BLaER1 (cell line): ENCODE measurements at regions not wholly inside any gene's neighbourhood (a gene's known extent, or its start where the extent isn't known, plus 50 kb on each side); places are given as distances from the start of the nearest gene placed in this dataset.

Source experiments
- H3K27ac ChIP-seq: shearing (Covaris generic); formaldehyde crosslinking; 2 replicates; pipeline ENCODE4 v1.8.1; 2022
- H3K27me3 ChIP-seq: shearing (Covaris generic); formaldehyde crosslinking; 2 replicates; pipeline ENCODE4 v1.8.1; 2022
- H3K36me3 ChIP-seq: shearing (Covaris generic); formaldehyde crosslinking; 2 replicates; pipeline ENCODE4 v1.8.1; 2022
- H3K4me1 ChIP-seq: shearing (Covaris generic); formaldehyde crosslinking; 2 replicates; pipeline ENCODE4 v1.8.1; 2022
- H3K4me2 ChIP-seq: shearing (Covaris generic); formaldehyde crosslinking; 2 replicates; pipeline ENCODE4 v1.8.1; 2022
- H3K4me3 ChIP-seq: shearing (Covaris generic); formaldehyde crosslinking; 2 replicates; pipeline ENCODE4 v1.8.1; 2022
- H3K9ac ChIP-seq: shearing (Covaris generic); formaldehyde crosslinking; 2 replicates; pipeline ENCODE4 v1.8.1; 2022
- H3K9me3 ChIP-seq: shearing (Covaris generic); formaldehyde crosslinking; 2 replicates; pipeline ENCODE4 v1.8.1; 2022
- H4K20me1 ChIP-seq: shearing (Covaris generic); formaldehyde crosslinking; 2 replicates; pipeline ENCODE4 v1.8.1; 2022
- Cebpa-rat ChIP-seq: shearing (Covaris generic); IDR thresholded peaks from 2 replicates; pipeline ENCODE4 v1.8.1; 2022

GRCh38 chr4:138910914-138911336, 104.7 kb upstream of the NOCT start:
- TF ChIP-seq Cebpa-rat = no peak
- H3K27me3 ChIP-seq = no peaks in the 10 kb centered on the region
- H3K27ac ChIP-seq = no peak overlapping the region
- H3K9ac ChIP-seq = no peak overlapping the region
- H3K4me1 ChIP-seq = no peaks in the 10 kb centered on the region
- no peak overlapping the region for H3K4me2 ChIP-seq
- no peaks in the 10 kb centered on the region for H3K9me3 ChIP-seq
- H3K36me3 ChIP-seq = no peaks in the 10 kb centered on the region
- H4K20me1 ChIP-seq = no peaks in the 10 kb centered on the region
- H3K4me3 ChIP-seq = no peak overlapping the region

- no peak overlapping the region for H3K9ac ChIP-seq
- H3K4me2 ChIP-seq = no peak overlapping the region
- H3K4me3 ChIP-seq = no peak overlapping the region
- H3K9me3 ChIP-seq = no peaks in the 10 kb centered on the region
- no peaks in the 10 kb centered on the region for H3K4me1 ChIP-seq
- no peaks in the 10 kb centered on the region for H3K36me3 ChIP-seq
- no peak for TF ChIP-seq Cebpa-rat
- H3K27ac ChIP-seq = no peak overlapping the region
- no peaks in the 10 kb centered on the region for H3K27me3 ChIP-seq
- no peaks in the 10 kb centered on the region for H4K20me1 ChIP-seq
These were observed 105.2 kb upstream of the NOCT start for GRCh38 chr4:138910195-138910913.

GRCh38 chr4:138909587-138909986, 106.0 kb upstream of the NOCT start:
- no peak for TF ChIP-seq Cebpa-rat
- Histone ChIP-seq H3K9me3 (no peaks in the 10 kb centered on the region), H3K27me3 (no peaks in the 10 kb centered on the region), H4K20me1 (no peaks in the 10 kb centered on the region), H3K4me2 (no peak overlapping the region), H3K9ac (no peak overlapping the region), H3K27ac (no peak overlapping the region), H3K4me1 (no peaks in the 10 kb centered on the region), H3K4me3 (no peak overlapping the region), H3K36me3 (no peaks in the 10 kb centered on the region)

- Histone ChIP-seq H3K9ac (no peak overlapping the region), H4K20me1 (no peaks in the 10 kb centered on the region), H3K9me3 (no peaks in the 10 kb centered on the region), H3K4me3 (no peak overlapping the region), H3K36me3 (no peaks in the 10 kb centered on the region), H3K27me3 (no peaks in the 10 kb centered on the region), H3K4me1 (no peaks in the 10 kb centered on the region), H3K27ac (no peak overlapping the region), H3K4me2 (no peak overlapping the region)
- no peak for TF ChIP-seq Cebpa-rat
These were observed 107.4 kb upstream of the NOCT start for GRCh38 chr4:138908134-138908533.

- Histone ChIP-seq H3K27me3 (no peaks in the 10 kb centered on the region), H4K20me1 (no peaks in the 10 kb centered on the region), H3K27ac (no peak overlapping the region), H3K9ac (no peak overlapping the region), H3K4me1 (no peaks in the 10 kb centered on the region), H3K4me3 (no peak overlapping the region), H3K36me3 (no peaks in the 10 kb centered on the region), H3K9me3 (no peaks in the 10 kb centered on the region), H3K4me2 (no peak overlapping the region)
- TF ChIP-seq Cebpa-rat = no peak
These were observed 108.4 kb upstream of the NOCT start for GRCh38 chr4:138907174-138907573.

- Histone ChIP-seq H4K20me1 (no peaks in the 10 kb centered on the region), H3K9ac (no peak overlapping the region), H3K27me3 (no peaks in the 10 kb centered on the region), H3K4me2 (no peak overlapping the region), H3K27ac (no peak overlapping the region), H3K9me3 (no peaks in the 10 kb centered on the region), H3K4me3 (no peak overlapping the region), H3K36me3 (no peaks in the 10 kb centered on the region), H3K4me1 (no peaks in the 10 kb centered on the region)
- TF ChIP-seq Cebpa-rat = no peak
These were observed 110.8 kb upstream of the NOCT start for GRCh38 chr4:138904793-138905192.

- no peak overlapping the region for H3K27ac ChIP-seq
- no peaks in the 10 kb centered on the region for H3K36me3 ChIP-seq
- no peaks in the 10 kb centered on the region for H3K9me3 ChIP-seq
- H4K20me1 ChIP-seq = no peaks in the 10 kb centered on the region
- no peak for TF ChIP-seq Cebpa-rat
- no peak overlapping the region for H3K4me3 ChIP-seq
- H3K27me3 ChIP-seq = no peaks in the 10 kb centered on the region
- no peak overlapping the region for H3K9ac ChIP-seq
- no peaks in the 10 kb centered on the region for H3K4me1 ChIP-seq
- no peak overlapping the region for H3K4me2 ChIP-seq
These were observed 112.4 kb upstream of the NOCT start for GRCh38 chr4:138903185-138903584.

GRCh38 chr4:138902705-138903104, 112.9 kb upstream of the NOCT start:
- TF ChIP-seq Cebpa-rat = no peak
- H3K4me1 ChIP-seq = no peaks in the 10 kb centered on the region
- no peak overlapping the region for H3K4me2 ChIP-seq
- no peaks in the 10 kb centered on the region for H3K36me3 ChIP-seq
- no peak overlapping the region for H3K27ac ChIP-seq
- no peaks in the 10 kb centered on the region for H3K9me3 ChIP-seq
- H3K4me3 ChIP-seq = no peak overlapping the region
- H4K20me1 ChIP-seq = no peaks in the 10 kb centered on the region
- no peak overlapping the region for H3K9ac ChIP-seq
- no peaks in the 10 kb centered on the region for H3K27me3 ChIP-seq

GRCh38 chr4:138901177-138901576, 114.4 kb upstream of the NOCT start:
- Histone ChIP-seq H3K4me3 (no peak overlapping the region), H3K27ac (no peak overlapping the region), H3K9me3 (no peaks in the 10 kb centered on the region), H3K27me3 (no peaks in the 10 kb centered on the region), H3K4me1 (no peaks in the 10 kb centered on the region), H4K20me1 (no peaks in the 10 kb centered on the region), H3K36me3 (no peaks in the 10 kb centered on the region), H3K4me2 (no peak overlapping the region), H3K9ac (no peak overlapping the region)
- no peak for TF ChIP-seq Cebpa-rat

GRCh38 chr4:138899999-138900398, 115.6 kb upstream of the NOCT start:
- no peak overlapping the region for H3K4me3 ChIP-seq

GRCh38 chr4:138898282-138898681, 117.3 kb upstream of the NOCT start:
- TF ChIP-seq Cebpa-rat = no peak
- Histone ChIP-seq H3K27me3 (no peaks in the 10 kb centered on the region), H3K4me3 (no peak overlapping the region), H4K20me1 (no peaks in the 10 kb centered on the region), H3K4me2 (no peak overlapping the region), H3K36me3 (no peaks in the 10 kb centered on the region), H3K9me3 (no peaks in the 10 kb centered on the region), H3K4me1 (no peaks in the 10 kb centered on the region), H3K27ac (no peak overlapping the region), H3K9ac (no peak overlapping the region)

More at GRCh38 chr4:138899999-138900398, 115.6 kb upstream of the NOCT start:
- no peak for TF ChIP-seq Cebpa-rat
- H3K27ac ChIP-seq = no peak overlapping the region
- H3K36me3 ChIP-seq = no peaks in the 10 kb centered on the region
- H3K9me3 ChIP-seq = no peaks in the 10 kb centered on the region
- no peak overlapping the region for H3K9ac ChIP-seq
- H3K27me3 ChIP-seq = no peaks in the 10 kb centered on the region
- no peak overlapping the region for H3K4me2 ChIP-seq
- no peaks in the 10 kb centered on the region for H4K20me1 ChIP-seq
- H3K4me1 ChIP-seq = no peaks in the 10 kb centered on the region
